ENCODE measurements at regions not wholly inside any gene's neighbourhood (a gene's known extent, or its start where the extent isn't known, plus 50 kb on each side); places are given as distances from the start of the nearest gene placed in this dataset.

DNA sequence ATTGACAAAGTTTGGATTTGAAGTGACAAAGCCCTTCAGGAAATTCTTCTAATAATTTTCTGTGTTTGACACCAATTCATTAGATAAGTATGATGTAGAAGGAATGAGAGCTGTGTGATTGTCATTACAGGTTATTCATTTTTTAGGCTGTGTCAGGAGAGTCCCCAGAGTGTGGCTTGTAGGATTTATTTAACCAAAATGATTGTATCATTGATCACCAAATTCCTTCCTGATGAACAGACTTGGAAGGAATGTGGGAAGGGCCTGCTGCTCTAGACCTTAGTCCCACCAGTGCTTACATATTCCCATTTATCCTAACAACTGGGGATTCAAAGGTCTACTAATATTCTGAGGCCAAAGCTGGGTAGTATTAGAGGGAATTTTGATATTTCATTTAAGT is 383.3 kb upstream of the KAZN start:
- Mint-ChIP-seq H3K36me3 (no peaks in the 10 kb centered on the region), H3K27ac (no peak overlapping the region), H3K4me1 (ENCODE audit: low read depth) (no peaks in the 10 kb centered on the region), H3K4me3 (no peak overlapping the region), H3K27me3 (peaks cover 3% of the 10 kb centered on the region), H3K9me3 (ENCODE audit: low read depth) (peaks cover 11% of the 10 kb centered on the region)

DNA sequence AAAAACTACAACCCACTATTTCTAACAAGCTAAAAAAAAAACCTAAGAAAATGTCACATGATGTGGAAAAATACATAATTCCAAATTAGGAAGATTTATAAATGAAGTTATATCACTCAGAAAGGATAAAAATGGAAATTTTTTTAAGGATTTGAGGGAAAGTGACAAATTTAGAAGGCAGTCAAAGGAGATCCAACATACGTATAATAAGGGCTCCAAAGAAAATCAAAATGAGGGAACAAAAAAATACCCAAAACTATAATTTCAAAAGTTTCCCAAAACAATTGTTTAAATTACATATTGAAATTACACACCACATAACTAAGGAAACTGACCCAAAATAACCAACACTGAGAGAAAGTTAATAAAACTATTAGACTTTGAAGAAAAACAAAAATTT is 381.1 kb upstream of the KAZN start:
- Mint-ChIP-seq H3K4me1 (ENCODE audit: low read depth) (no peaks in the 10 kb centered on the region), H3K27me3 (peaks cover 8% of the 10 kb centered on the region), H3K27ac (no peak overlapping the region), H3K36me3 (no peaks in the 10 kb centered on the region), H3K4me3 (no peak overlapping the region), H3K9me3 (ENCODE audit: low read depth) (peaks cover 11% of the 10 kb centered on the region)

DNA sequence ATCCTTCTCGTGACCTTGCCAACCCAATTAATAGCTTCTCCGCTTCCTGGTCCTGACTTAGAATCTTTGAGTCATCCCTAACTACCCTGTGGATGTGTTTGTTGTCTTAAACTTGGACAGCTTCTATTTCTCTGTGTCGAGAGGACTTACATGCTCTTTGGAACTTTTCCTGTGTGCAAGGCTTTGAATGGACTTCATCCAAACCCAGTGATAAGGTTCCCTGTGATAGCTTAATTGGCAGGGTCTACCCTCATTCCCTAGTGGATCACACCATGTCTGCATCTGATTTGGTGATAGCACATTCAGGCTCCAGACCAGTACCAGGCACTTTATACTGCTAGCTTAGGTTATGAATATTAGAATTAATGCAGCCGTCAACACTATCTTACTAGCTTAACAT is 378.2 kb upstream of the KAZN start:
- Mint-ChIP-seq H3K9me3 (ENCODE audit: low read depth) (peaks cover 11% of the 10 kb centered on the region), H3K27ac (no peak overlapping the region), H3K36me3 (no peaks in the 10 kb centered on the region), H3K27me3 (peaks cover 12% of the 10 kb centered on the region), H3K4me3 (no peak overlapping the region), H3K4me1 (ENCODE audit: low read depth) (no peaks in the 10 kb centered on the region)

DNA sequence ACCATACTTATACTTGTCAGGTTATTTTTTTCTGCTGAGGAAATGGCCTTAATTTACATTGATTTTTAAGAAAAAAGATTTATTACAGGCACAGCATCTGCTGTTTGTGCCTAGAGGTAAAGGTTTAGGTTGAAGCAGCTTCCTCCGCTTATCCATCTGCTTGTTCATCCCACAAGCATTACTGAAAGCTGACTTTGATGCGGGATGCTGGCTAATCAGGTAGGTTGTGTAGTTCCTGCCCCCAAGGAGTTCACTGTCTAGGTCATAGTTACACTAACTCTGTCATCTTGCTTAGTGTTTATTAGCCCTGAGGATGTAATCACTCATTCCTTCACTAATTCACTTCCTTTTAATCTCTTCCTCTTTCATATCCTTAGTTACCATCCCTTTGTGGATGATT is 377.7 kb upstream of the KAZN start:
- Mint-ChIP-seq H3K4me3 (no peak overlapping the region), H3K27ac (no peak overlapping the region), H3K27me3 (peaks cover 12% of the 10 kb centered on the region), H3K36me3 (no peaks in the 10 kb centered on the region), H3K4me1 (ENCODE audit: low read depth) (no peaks in the 10 kb centered on the region), H3K9me3 (ENCODE audit: low read depth) (peaks cover 11% of the 10 kb centered on the region)

DNA sequence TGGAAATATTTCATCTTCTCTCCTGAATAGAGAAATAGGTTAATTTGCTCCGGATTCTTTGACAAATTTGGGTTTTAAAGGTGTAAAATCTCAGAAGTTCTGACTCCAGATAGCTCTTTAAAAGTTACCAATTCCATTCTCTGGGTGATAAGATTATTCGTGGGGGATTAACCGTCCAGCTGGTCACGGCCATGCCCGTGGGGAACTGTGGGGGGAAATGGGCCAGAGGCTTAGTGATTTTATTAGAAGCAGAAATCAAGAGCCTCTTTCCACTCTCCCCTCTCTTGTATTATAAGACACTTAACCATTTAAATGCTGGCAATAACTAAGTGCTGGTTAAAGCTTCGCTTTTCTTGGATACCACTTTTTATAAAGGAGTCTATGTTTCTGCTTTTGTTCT is 376.4 kb upstream of the KAZN start:
- Mint-ChIP-seq H3K4me3 (no peak overlapping the region), H3K4me1 (ENCODE audit: low read depth) (no peaks in the 10 kb centered on the region), H3K36me3 (no peaks in the 10 kb centered on the region), H3K27me3 (peaks cover 12% of the 10 kb centered on the region), H3K27ac (no peak overlapping the region), H3K9me3 (ENCODE audit: low read depth) (peaks cover 11% of the 10 kb centered on the region)

DNA sequence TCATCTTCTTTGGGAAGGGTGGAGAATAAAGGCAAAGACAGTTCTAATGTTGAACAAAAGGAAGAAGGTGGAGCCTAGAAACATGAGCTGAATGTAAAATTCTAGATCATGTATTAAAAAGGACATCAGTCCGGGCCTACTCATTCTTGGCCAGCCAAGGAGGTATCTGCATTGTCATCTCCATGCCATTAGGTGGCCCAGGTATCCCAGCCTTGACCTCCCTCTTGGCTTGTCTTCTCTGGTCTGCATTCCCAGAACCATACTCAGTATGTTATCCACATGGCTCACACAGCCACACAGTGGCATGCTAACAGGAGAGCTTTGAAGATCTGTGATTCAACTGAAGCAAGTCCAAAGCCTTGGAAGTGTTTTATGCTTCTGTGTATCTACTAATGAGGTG is 369.8 kb upstream of the KAZN start:
- no peaks in the 10 kb centered on the region for H3K36me3 Mint-ChIP-seq
- no peak overlapping the region for H3K4me3 Mint-ChIP-seq
- no peaks in the 10 kb centered on the region for H3K4me1 Mint-ChIP-seq (ENCODE audit: low read depth)
- peaks cover 2% of the 10 kb centered on the region for H3K27me3 Mint-ChIP-seq
- H3K27ac Mint-ChIP-seq, result no peak overlapping the region
- H3K9me3 Mint-ChIP-seq (ENCODE audit: low read depth), result no peaks in the 10 kb centered on the region

DNA sequence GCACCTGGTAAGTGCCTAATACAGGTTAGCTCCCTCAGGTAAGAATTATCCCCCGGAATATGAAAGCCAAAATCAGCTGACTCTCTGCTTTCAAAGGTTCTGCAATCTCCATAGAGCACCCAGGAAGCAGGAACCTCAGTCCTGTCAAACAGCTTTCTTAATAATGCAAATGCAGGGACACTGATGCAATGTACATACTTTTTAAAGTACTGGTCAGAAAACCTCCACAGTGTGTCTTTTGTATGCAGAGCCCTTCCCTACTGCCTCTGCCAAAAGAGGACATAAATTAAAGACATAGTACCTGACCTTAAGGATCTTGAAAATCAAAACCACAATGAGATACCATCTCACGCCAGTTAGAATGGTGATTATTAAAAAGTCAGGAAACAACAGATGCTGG is 365.0 kb upstream of the KAZN start:
- no peak overlapping the region for H3K27ac Mint-ChIP-seq
- no peaks in the 10 kb centered on the region for H3K4me1 Mint-ChIP-seq (ENCODE audit: low read depth)
- no peaks in the 10 kb centered on the region for H3K9me3 Mint-ChIP-seq (ENCODE audit: low read depth)
- H3K4me3 Mint-ChIP-seq, result no peak overlapping the region
- H3K27me3 Mint-ChIP-seq, result peaks cover 5% of the 10 kb centered on the region
- no peaks in the 10 kb centered on the region for H3K36me3 Mint-ChIP-seq

DNA sequence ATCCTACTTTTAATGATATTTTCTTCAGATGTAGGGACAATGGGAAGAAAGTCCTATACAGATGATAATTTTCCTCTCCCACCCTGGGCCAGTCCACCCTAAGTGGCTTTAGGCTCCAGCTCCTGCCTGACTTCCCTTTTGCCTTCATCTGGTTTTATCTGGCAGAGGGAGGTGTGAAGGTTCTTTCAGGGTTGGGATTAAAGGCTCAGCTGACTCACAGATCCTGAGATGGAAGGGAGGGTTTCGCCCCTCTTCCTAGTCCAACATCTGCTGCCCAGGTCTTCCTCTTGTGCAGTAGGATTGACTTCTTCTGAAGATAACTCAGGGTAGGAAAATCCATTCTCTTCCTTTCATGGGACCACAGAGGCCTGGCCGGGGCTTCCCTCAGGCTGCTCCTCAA is 362.4 kb upstream of the KAZN start:
- Mint-ChIP-seq H3K4me3 (no peak overlapping the region), H3K27ac (no peak overlapping the region), H3K9me3 (ENCODE audit: low read depth) (no peaks in the 10 kb centered on the region), H3K36me3 (no peaks in the 10 kb centered on the region), H3K27me3 (peaks cover 5% of the 10 kb centered on the region), H3K4me1 (ENCODE audit: low read depth) (no peaks in the 10 kb centered on the region)

DNA sequence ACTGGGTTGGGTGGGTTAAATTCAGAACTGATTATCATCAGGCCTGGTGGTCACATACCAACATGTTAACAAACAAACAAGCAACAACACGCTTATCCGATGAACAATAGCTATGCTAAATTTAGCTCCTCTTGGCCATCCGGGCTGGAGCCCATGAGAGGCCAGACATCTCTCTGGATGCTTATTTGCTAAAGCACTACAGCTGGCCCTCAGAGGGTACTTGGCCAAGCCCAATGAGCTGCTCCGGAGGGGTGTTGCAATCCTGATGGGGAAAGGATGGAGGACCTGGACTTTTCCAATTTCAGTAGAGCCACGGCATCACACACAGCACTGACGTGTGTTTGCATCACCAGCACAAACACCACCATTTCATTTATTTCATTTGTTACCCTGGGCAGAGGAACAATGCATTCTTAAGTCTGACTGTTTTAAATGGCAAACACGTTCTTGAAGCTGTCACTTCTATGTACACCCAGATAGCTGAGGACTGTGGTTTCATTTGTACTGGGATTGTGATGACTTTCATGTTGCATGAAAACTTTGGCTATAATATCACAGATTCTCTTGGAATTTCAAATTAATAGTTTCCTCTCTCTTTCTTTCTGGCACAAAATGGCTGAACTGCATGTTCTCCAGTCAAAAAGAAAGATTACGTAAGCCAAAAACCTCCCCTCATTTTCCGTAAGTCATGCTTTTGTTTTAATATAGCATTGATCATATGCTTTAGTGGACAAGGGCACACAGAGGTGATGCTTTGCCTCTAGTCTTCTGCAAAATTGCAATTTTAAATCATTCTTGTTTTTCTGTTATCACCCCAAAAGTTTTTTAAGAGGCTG is 359.8 kb upstream of the KAZN start:
- Mint-ChIP-seq H3K27me3 (peaks cover 4% of the 10 kb centered on the region), H3K9me3 (ENCODE audit: low read depth) (no peaks in the 10 kb centered on the region), H3K36me3 (no peaks in the 10 kb centered on the region), H3K4me3 (no peak overlapping the region), H3K4me1 (ENCODE audit: low read depth) (no peaks in the 10 kb centered on the region), H3K27ac (no peak overlapping the region)

DNA sequence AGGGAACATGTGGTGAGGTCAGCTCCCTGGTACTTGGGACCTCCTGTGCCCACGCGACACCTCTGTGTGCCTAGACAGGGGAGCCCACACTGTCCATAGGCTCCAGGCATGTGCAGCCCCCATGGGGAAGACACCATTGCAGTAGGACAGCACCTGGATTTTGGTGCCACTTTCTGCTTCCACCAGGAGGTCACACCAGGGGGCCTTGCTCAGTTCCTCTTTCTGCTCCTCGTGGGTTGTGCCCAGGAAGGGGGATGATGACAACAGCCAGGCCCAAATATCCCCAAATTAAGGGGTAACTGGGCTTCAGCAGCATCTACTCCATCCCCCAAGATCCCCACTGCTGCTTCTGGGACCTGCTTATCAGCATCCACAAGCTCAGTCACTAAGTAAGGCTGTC is 358.2 kb upstream of the KAZN start:
- Mint-ChIP-seq H3K4me3 (no peak overlapping the region), H3K27ac (no peak overlapping the region), H3K36me3 (no peaks in the 10 kb centered on the region)

DNA sequence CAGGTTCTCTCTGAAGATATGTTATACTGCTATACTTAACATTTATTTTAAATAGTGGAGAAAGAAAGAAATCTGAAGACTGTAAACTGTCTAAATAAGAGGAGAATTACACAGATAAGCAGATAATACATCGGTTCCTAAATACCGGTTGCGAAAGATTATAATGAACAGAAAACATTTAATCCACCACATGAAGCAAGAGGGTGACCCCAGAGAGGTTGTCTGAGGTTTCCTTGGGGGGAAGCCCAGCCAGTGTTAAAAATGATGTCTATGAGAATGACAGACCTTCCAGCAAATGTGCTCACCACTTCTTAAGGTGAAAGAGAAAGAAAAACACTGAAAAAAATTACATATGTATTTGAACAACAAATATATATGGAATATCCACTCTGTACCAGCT is 356.4 kb upstream of the KAZN start:
- Mint-ChIP-seq H3K4me3 (no peak overlapping the region), H3K27ac (no peak overlapping the region), H3K36me3 (no peaks in the 10 kb centered on the region), H3K4me1 (ENCODE audit: low read depth) (no peaks in the 10 kb centered on the region), H3K27me3 (peaks cover 3% of the 10 kb centered on the region), H3K9me3 (ENCODE audit: low read depth) (no peaks in the 10 kb centered on the region)

More for the DNA sequence above, 358.2 kb upstream of the KAZN start:
- Mint-ChIP-seq H3K9me3 (ENCODE audit: low read depth) (no peaks in the 10 kb centered on the region), H3K4me1 (ENCODE audit: low read depth) (no peaks in the 10 kb centered on the region), H3K27me3 (peaks cover 3% of the 10 kb centered on the region)

DNA sequence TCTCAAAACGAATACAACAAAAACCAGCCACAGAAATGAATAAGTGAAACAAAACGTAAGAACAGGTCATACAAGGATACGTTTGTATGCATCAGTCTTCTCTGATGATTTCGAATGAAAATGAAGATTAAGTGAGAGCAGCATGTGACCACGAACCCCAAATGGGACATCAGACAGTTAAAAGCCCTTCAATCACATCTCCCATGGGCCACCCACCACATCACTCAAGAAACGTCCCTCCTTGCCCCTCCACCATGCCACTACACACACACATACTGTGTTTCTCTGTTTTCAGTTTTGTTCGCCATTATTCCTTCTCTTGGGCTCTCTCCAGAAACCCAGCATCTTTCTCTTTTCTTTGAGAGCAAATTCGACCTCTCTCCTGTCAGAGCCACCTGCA is 355.6 kb upstream of the KAZN start:
- no peak overlapping the region for H3K4me3 Mint-ChIP-seq
- H3K27me3 Mint-ChIP-seq, result peaks cover 3% of the 10 kb centered on the region
- H3K36me3 Mint-ChIP-seq, result no peaks in the 10 kb centered on the region
- no peaks in the 10 kb centered on the region for H3K9me3 Mint-ChIP-seq (ENCODE audit: low read depth)
- H3K4me1 Mint-ChIP-seq (ENCODE audit: low read depth), result no peaks in the 10 kb centered on the region
- no peak overlapping the region for H3K27ac Mint-ChIP-seq

DNA sequence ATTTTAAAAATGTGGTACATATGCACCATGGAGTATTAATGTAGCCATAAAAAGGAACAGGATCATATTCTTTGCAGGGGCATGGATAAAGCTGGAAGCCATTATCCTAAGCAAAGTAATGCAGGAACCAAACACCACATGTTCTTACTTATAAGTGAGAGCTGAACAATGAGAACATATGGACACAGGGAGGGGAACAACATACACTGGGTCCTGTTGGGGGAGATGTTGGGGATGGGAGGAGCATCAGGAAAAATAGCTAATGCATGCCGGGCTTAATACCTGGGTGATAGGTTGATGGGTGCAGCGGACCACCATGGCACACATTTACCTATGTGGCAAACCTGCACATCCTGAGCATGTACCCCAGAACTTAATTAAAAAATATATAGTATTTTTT is 352.5 kb upstream of the KAZN start:
- H3K27me3 Mint-ChIP-seq, result peaks cover 5% of the 10 kb centered on the region
- no peaks in the 10 kb centered on the region for H3K36me3 Mint-ChIP-seq
- no peaks in the 10 kb centered on the region for H3K9me3 Mint-ChIP-seq (ENCODE audit: low read depth)
- no peak overlapping the region for H3K27ac Mint-ChIP-seq
- no peaks in the 10 kb centered on the region for H3K4me1 Mint-ChIP-seq (ENCODE audit: low read depth)
- H3K4me3 Mint-ChIP-seq, result no peak overlapping the region

DNA sequence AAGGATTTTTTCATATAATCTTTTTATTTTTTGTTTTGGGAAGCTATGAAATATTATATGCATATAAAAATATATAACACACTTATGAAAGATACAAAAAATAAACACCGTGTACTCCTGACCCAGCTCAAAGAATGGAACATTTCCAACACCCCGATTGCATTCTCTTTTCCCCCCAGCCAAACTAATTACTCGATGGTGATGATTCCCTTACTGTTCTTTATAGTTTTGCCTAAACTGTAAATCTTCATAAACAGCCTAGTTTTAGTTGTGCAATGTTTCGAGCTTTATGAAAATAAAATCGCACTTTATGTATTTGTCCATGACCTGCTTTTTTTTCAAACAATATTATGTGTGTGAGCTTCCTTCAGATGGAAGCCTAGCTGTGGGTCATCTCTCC is 352.0 kb upstream of the KAZN start:
- no peak overlapping the region for H3K27ac Mint-ChIP-seq
- no peaks in the 10 kb centered on the region for H3K36me3 Mint-ChIP-seq
- H3K4me3 Mint-ChIP-seq, result no peak overlapping the region
- H3K9me3 Mint-ChIP-seq (ENCODE audit: low read depth), result no peaks in the 10 kb centered on the region
- H3K27me3 Mint-ChIP-seq, result peaks cover 5% of the 10 kb centered on the region
- H3K4me1 Mint-ChIP-seq (ENCODE audit: low read depth), result no peaks in the 10 kb centered on the region

DNA sequence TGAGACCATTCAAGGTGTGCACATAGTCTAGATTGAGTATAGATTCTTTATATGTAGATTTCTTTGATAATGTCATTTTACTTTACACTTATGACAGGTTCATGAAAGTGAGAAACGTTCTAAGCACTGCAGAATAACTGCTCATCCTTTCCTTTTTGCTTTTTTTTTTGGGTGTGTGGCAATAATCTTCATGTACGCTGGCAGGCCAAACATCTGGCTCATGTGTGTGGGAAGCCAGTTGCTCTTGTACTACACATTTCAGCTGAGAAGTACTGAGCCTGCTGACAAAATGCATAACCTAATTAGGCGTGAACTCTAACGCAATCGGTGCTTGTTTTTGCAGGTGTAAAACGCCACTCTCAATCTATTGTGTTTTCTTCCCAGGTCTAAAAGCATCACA is 350.8 kb upstream of the KAZN start:
- H3K27me3 Mint-ChIP-seq, result peaks cover 5% of the 10 kb centered on the region
- H3K4me3 Mint-ChIP-seq, result no peak overlapping the region
- no peaks in the 10 kb centered on the region for H3K4me1 Mint-ChIP-seq (ENCODE audit: low read depth)

DNA sequence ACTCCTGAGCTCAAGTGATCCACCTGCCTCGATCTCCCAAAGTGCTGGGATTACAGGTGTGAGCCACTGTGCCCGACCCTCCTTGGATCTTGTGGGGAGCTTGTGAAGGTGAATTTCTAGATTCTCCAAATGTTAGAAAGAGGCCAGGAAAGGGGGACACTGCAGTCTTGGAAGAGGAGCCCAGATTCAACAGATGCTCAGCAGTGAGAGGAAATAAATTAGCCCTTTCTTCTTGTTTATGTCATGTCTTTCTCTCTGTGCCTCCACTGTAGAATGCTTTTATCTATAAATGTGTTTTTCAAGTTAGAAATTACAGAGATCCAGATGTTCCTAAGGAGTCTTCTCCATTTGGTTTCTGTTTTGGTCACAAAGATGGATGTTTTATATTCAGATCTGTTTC is 346.6 kb upstream of the KAZN start:
- H3K27me3 Mint-ChIP-seq, result peaks cover 4% of the 10 kb centered on the region
- H3K27ac Mint-ChIP-seq, result no peak overlapping the region
- no peak overlapping the region for H3K4me3 Mint-ChIP-seq
- no peaks in the 10 kb centered on the region for H3K4me1 Mint-ChIP-seq (ENCODE audit: low read depth)
- H3K36me3 Mint-ChIP-seq, result no peaks in the 10 kb centered on the region
- no peaks in the 10 kb centered on the region for H3K9me3 Mint-ChIP-seq (ENCODE audit: low read depth)

More for the DNA sequence above, 350.8 kb upstream of the KAZN start:
- no peak overlapping the region for H3K27ac Mint-ChIP-seq
- no peaks in the 10 kb centered on the region for H3K9me3 Mint-ChIP-seq (ENCODE audit: low read depth)
- H3K36me3 Mint-ChIP-seq, result no peaks in the 10 kb centered on the region
